WTC11 (cell line): ENCODE measurements at regions not wholly inside any gene's neighbourhood (a gene's known extent, or its start where the extent isn't known, plus 50 kb on each side); places are given as distances from the start of the nearest gene placed in this dataset.

Source experiments
- ATAC-seq: fragments of 200-7000 bp; cut with Tn5 transposase; 2 replicates; pipeline ENCODE4 v1.10.0; 2021; ENCODE audit warnings: mild to moderate bottlenecking, moderate library complexity
- CTCF ChIA-PET: fragments of 300-600 bp; sonication (Branson Sonifier 250); formaldehyde crosslinking; loops from one replicate; lab custom pipeline; 2021; ENCODE audit warnings: antibody characterized with exemption; lab: Charles Lee
- POLR2A ChIA-PET: fragments of 350-600 bp; sonication (Branson Sonifier 250); formaldehyde crosslinking; loops from one replicate; lab custom pipeline; 2021; ENCODE audit warnings: antibody characterized with exemption; lab: Charles Lee
- DNase-seq: peaks from one replicate; pipeline ENCODE4 v3.0.0; 2021; ENCODE audit warnings: low spot score
- H3K27ac Mint-ChIP-seq: 2 replicates; pipeline ENCODE4 v1.8.0; 2021; ENCODE audit warnings: mixed read lengths
- H3K27me3 Mint-ChIP-seq: 2 replicates; pipeline ENCODE4 v1.8.0; 2021; ENCODE audit warnings: low read depth, mild to moderate bottlenecking, moderate library complexity, mixed read lengths
- H3K36me3 Mint-ChIP-seq: 2 replicates; pipeline ENCODE4 v1.8.0; 2021; ENCODE audit warnings: mixed read lengths
- H3K4me1 Mint-ChIP-seq: 2 replicates; pipeline ENCODE4 v1.8.0; 2022; ENCODE audit warnings: mixed read lengths
- H3K4me3 Mint-ChIP-seq: 2 replicates; pipeline ENCODE4 v1.8.0; 2021; ENCODE audit warnings: mild to moderate bottlenecking, moderate library complexity, mixed read lengths
- H3K9me3 Mint-ChIP-seq: 2 replicates; pipeline ENCODE4 v1.8.0; 2021; ENCODE audit warnings: mixed read lengths
- AR ChIP-seq: fragments of 250-450 bp; sonication (Bioruptor Pico); IDR thresholded peaks from 2 replicates; pipeline ENCODE4 v1.9.0; 2021; ENCODE audit warnings: mild to moderate bottlenecking
- ATF2 ChIP-seq: sonication (generic); formaldehyde crosslinking; IDR thresholded peaks from 2 replicates; pipeline ENCODE4 v1.8.1; 2022; ENCODE audit warnings: low read depth, missing genetic modification reagents, borderline replicate concordance
- CREM ChIP-seq: sonication (generic); formaldehyde crosslinking; IDR thresholded peaks from 2 replicates; pipeline ENCODE4 v1.8.1; 2022; ENCODE audit warnings: mild to moderate bottlenecking, missing genetic modification reagents, moderate library complexity
- ELF4 ChIP-seq: sonication (generic); formaldehyde crosslinking; IDR thresholded peaks from 2 replicates; pipeline ENCODE4 v1.8.1; 2022; ENCODE audit warnings: low read depth, mild to moderate bottlenecking, moderate library complexity, missing genetic modification reagents
- ERG ChIP-seq: fragments of 250-450 bp; sonication (Bioruptor Pico); IDR thresholded peaks from 2 replicates; pipeline ENCODE4 v1.8.0; 2021; ENCODE audit warnings: mild to moderate bottlenecking
- JAZF1 ChIP-seq: fragments of 250-450 bp; sonication (Bioruptor Pico); IDR thresholded peaks from 2 replicates; pipeline ENCODE4 v1.9.0; 2021; ENCODE audit warnings: moderate library complexity, mild to moderate bottlenecking, inconsistent platforms
- MLX ChIP-seq: sonication (generic); formaldehyde crosslinking; IDR thresholded peaks from 2 replicates; pipeline ENCODE4 v1.8.1; 2023; ENCODE audit warnings: mild to moderate bottlenecking, missing genetic modification reagents, moderate library complexity
- NFE2L1 ChIP-seq: sonication (generic); formaldehyde crosslinking; IDR thresholded peaks from 2 replicates; pipeline ENCODE4 v1.8.1; 2023; ENCODE audit warnings: missing genetic modification reagents
- PRDM15 ChIP-seq: sonication (generic); formaldehyde crosslinking; IDR thresholded peaks from 2 replicates; pipeline ENCODE4 v1.8.0; 2022; ENCODE audit warnings: missing genetic modification reagents
- PRRX2 ChIP-seq: fragments of 250-450 bp; sonication (Bioruptor Pico); IDR thresholded peaks from 2 replicates; pipeline ENCODE4 v1.8.0; 2021; ENCODE audit warnings: mild to moderate bottlenecking
- TEAD4 ChIP-seq: sonication (generic); formaldehyde crosslinking; IDR thresholded peaks from 2 replicates; pipeline ENCODE4 v1.8.0; 2022; ENCODE audit warnings: mild to moderate bottlenecking, missing genetic modification reagents
- ZNF416 ChIP-seq: fragments of 250-450 bp; sonication (Bioruptor Pico); IDR thresholded peaks from 2 replicates; pipeline ENCODE4 v1.9.0; 2021; ENCODE audit warnings: mild to moderate bottlenecking, inconsistent platforms
- ZNF671 ChIP-seq: fragments of 250-450 bp; sonication (Bioruptor Pico); IDR thresholded peaks from 2 replicates; pipeline ENCODE4 v1.8.0; 2021; ENCODE audit warnings: mild to moderate bottlenecking

- no peak for TF ChIP-seq NFE2L1 (CRISPR knock-in tag)
Observed at GRCh38 chr11:24324211-24324610, 172.6 kb upstream of the LUZP2 start (continued).

- POLR2A ChIA-PET: no interaction called here
- no peak overlapping the region for H3K4me3 Mint-ChIP-seq
- TF ChIP-seq PRDM15 (CRISPR knock-in tag): no peak
- TF ChIP-seq ERG (CRISPR knock-in tag): no peak
- TF ChIP-seq ATF2 (CRISPR knock-in tag): no peak
- TF ChIP-seq ELF4 (CRISPR knock-in tag): no peak
- no peak for TF ChIP-seq PRRX2
- TF ChIP-seq MLX: no peak
- no peak for TF ChIP-seq JAZF1 (CRISPR knock-in tag)
- no peak for TF ChIP-seq CREM
- no peak for TF ChIP-seq TEAD4 (CRISPR knock-in tag)
- DNase-seq: peak; percentile 13
- H3K27me3 Mint-ChIP-seq: no peaks in the 10 kb centered on the region
- H3K36me3 Mint-ChIP-seq: no peaks in the 10 kb centered on the region
- peak; percentile 56; the same call in 1 of the 2 replicates for ATAC-seq
- no peaks in the 10 kb centered on the region for H3K9me3 Mint-ChIP-seq
- 0 out of 2 replicates have a peak, but pooled peaks cover 2% of the 10 kb centered on the region for H3K4me1 Mint-ChIP-seq
- no peak overlapping the region for H3K27ac Mint-ChIP-seq
- CTCF ChIA-PET: no interaction called here
Observed at GRCh38 chr11:24344222-24344621, 152.6 kb upstream of the LUZP2 start.

GRCh38 chr11:24348908-24349307 lies 147.9 kb upstream of the LUZP2 start:
- CTCF ChIA-PET: no interaction called here
- DNase-seq: no peak
- Mint-ChIP-seq H3K4me1 (0 out of 2 replicates have a peak, but pooled peaks cover 2% of the 10 kb centered on the region), H3K27me3 (no peaks in the 10 kb centered on the region), H3K9me3 (no peaks in the 10 kb centered on the region), H3K27ac (no peak overlapping the region), H3K4me3 (no peak overlapping the region)
- POLR2A ChIA-PET: no interaction called here
- no peak for TF ChIP-seq PRDM15 (CRISPR knock-in tag)
- TF ChIP-seq ZNF671 (CRISPR knock-in tag): no peak
- TF ChIP-seq ZNF416 (CRISPR knock-in tag): no peak
- no peak for TF ChIP-seq AR
- no peak for TF ChIP-seq TEAD4 (CRISPR knock-in tag)
- no peak for TF ChIP-seq PRRX2
- TF ChIP-seq, all 79 proteins: peak for 0
- H3K36me3 Mint-ChIP-seq: no peaks in the 10 kb centered on the region
- ATAC-seq: no peak
